GM23338 (cell line): ENCODE measurements at regions not wholly inside any gene's neighbourhood (a gene's known extent, or its start where the extent isn't known, plus 50 kb on each side); places are given as distances from the start of the nearest gene placed in this dataset.

Source experiments
- ATAC-seq: fragments of 200-7000 bp; cut with Tn5 transposase; 3 replicates; pipeline ENCODE4 v1.9.1; 2020
- DNase-seq: peaks from one replicate; pipeline ENCODE4 v3.0.0-alpha.2; 2015; ENCODE audit warnings: low spot score
- H2AFZ ChIP-seq: fragments of 200-600 bp; sonication (generic); 2 replicates; pipeline ENCODE4 v1.8.0; 2016; ENCODE audit warnings: antibody characterized with exemption, mild to moderate bottlenecking, moderate library complexity
- H3F3A ChIP-seq: fragments of 200-600 bp; sonication (generic); replicated peaks from 2 replicates; pipeline ENCODE4 v1.8.0; 2017; ENCODE audit warnings: antibody characterized with exemption, mixed run types, low read depth
- H3K27ac ChIP-seq: fragments of 200-600 bp; sonication (generic); 2 replicates; pipeline ENCODE4 v1.6.1; 2016; ENCODE audit warnings: low read depth
- H3K27me3 ChIP-seq: fragments of 200-600 bp; sonication (generic); 2 replicates; pipeline ENCODE4 v1.8.0; 2016; ENCODE audit warnings: mild to moderate bottlenecking, mixed run types, moderate library complexity; ENCODE audit not compliant: insufficient read depth
- H3K36me3 ChIP-seq: fragments of 200-600 bp; sonication (generic); 2 replicates; pipeline ENCODE4 v1.8.0; 2016; ENCODE audit warnings: mild to moderate bottlenecking; ENCODE audit not compliant: insufficient read depth
- H3K4me1 ChIP-seq: fragments of 200-600 bp; sonication (generic); 2 replicates; pipeline ENCODE4 v1.8.0; 2016; ENCODE audit warnings: mild to moderate bottlenecking, moderate library complexity; ENCODE audit not compliant: insufficient read depth
- H3K4me2 ChIP-seq: fragments of 200-600 bp; sonication (generic); 2 replicates; pipeline ENCODE4 v1.7.1; 2017; ENCODE audit warnings: mixed run types
- H3K4me3 ChIP-seq: fragments of 200-600 bp; sonication (generic); 2 replicates; pipeline ENCODE4 v1.6.1; 2016; ENCODE audit warnings: mixed run types
- H3K79me2 ChIP-seq: fragments of 200-600 bp; sonication (generic); replicated peaks from 2 replicates; pipeline ENCODE4 v1.8.0; 2017; ENCODE audit warnings: mild to moderate bottlenecking; ENCODE audit not compliant: insufficient read depth
- H3K9me2 ChIP-seq: fragments of 200-600 bp; sonication (generic); 2 replicates; pipeline ENCODE4 v1.8.0; 2017; ENCODE audit not compliant: insufficient read depth
- H4K20me1 ChIP-seq: fragments of 200-600 bp; sonication (generic); replicated peaks from 2 replicates; pipeline ENCODE4 v1.8.0; 2017; ENCODE audit warnings: mild to moderate bottlenecking; ENCODE audit not compliant: insufficient read depth
- H3K27ac Mint-ChIP-seq: 2 replicates; pipeline ENCODE4 v1.8.0; 2020; ENCODE audit warnings: inconsistent platforms, mild to moderate bottlenecking, moderate library complexity, mixed read lengths
- H3K27me3 Mint-ChIP-seq: 3 replicates; pipeline ENCODE4 v1.8.0; 2022; ENCODE audit warnings: low read depth, mild to moderate bottlenecking, moderate library complexity, mixed read lengths, inconsistent platforms; ENCODE audit not compliant: insufficient read depth, poor library complexity
- H3K36me3 Mint-ChIP-seq: 3 replicates; pipeline ENCODE4 v1.8.0; 2021; ENCODE audit warnings: low read depth, mild to moderate bottlenecking, inconsistent platforms, moderate library complexity, mixed read lengths
- H3K4me1 Mint-ChIP-seq: 3 replicates; pipeline ENCODE4 v1.8.0; 2020; ENCODE audit warnings: mild to moderate bottlenecking, inconsistent platforms, mixed read lengths
- H3K4me3 Mint-ChIP-seq: 3 replicates; pipeline ENCODE4 v1.8.0; 2021; ENCODE audit warnings: moderate library complexity, mild to moderate bottlenecking, inconsistent platforms, mixed read lengths
- H3K9me3 Mint-ChIP-seq: 3 replicates; pipeline ENCODE4 v1.8.0; 2020; ENCODE audit warnings: moderate library complexity, mild to moderate bottlenecking, inconsistent platforms, mixed read lengths
- CREB1 ChIP-seq: fragments of 250-450 bp; sonication (Bioruptor Pico); IDR thresholded peaks from 2 replicates; pipeline ENCODE4 v1.5.0; 2020; ENCODE audit warnings: low read depth, mild to moderate bottlenecking, moderate library complexity
- CTCF ChIP-seq, 2 experiments: fragments of 200-600 bp in 1 of 2; sonication (generic) in 1 of 2; conservative IDR thresholded peaks; 2 replicates each; pipeline versions ENCODE4 v1.5.1 to v1.6.1; 2016 to 2017; ENCODE audit warnings: antibody characterized with exemption in 2 of 2, low read depth in 2 of 2, mild to moderate bottlenecking in 2 of 2, moderate library complexity in 1 of 2
- EZH2 ChIP-seq: fragments of 200-600 bp; sonication (generic); IDR thresholded peaks from one replicate; pipeline ENCODE4 v1.8.0; 2017; ENCODE audit warnings: antibody characterized with exemption, mild to moderate bottlenecking, low read depth; ENCODE audit not compliant: unreplicated experiment
- EZH2phosphoT487 ChIP-seq: fragments of 200-600 bp; sonication (generic); IDR thresholded peaks from one replicate; pipeline ENCODE4 v1.8.1; 2018; ENCODE audit warnings: antibody characterized with exemption; ENCODE audit not compliant: unreplicated experiment
- JUNB ChIP-seq: IDR thresholded peaks from one replicate; pipeline ENCODE4 v1.6.1; 2016; ENCODE audit warnings: antibody characterized with exemption; ENCODE audit not compliant: unreplicated experiment
- NANOG ChIP-seq: IDR thresholded peaks from 2 replicates; pipeline ENCODE4 v1.6.1; 2016; ENCODE audit warnings: antibody characterized with exemption, borderline replicate concordance
- POLR2AphosphoS5 ChIP-seq: IDR thresholded peaks from 2 replicates; pipeline ENCODE4 v1.6.1; 2016; ENCODE audit warnings: antibody characterized with exemption, low read depth
- STAT1 ChIP-seq: IDR thresholded peaks from one replicate; pipeline ENCODE4 v1.6.1; 2016; ENCODE audit warnings: antibody characterized with exemption; ENCODE audit not compliant: unreplicated experiment
- ZNF114 ChIP-seq: fragments of 250-450 bp; sonication (Bioruptor Pico); IDR thresholded peaks from 2 replicates; pipeline ENCODE4 v1.5.0; 2020; ENCODE audit warnings: mild to moderate bottlenecking, moderate library complexity
- ZNF331 ChIP-seq: fragments of 250-450 bp; sonication (Bioruptor Pico); IDR thresholded peaks from 2 replicates; pipeline ENCODE4 v1.5.0; 2020; ENCODE audit warnings: low read depth, mild to moderate bottlenecking, moderate library complexity
- ZNF462 ChIP-seq: fragments of 250-450 bp; sonication (Bioruptor Pico); IDR thresholded peaks from 2 replicates; pipeline ENCODE4 v1.5.0; 2020; ENCODE audit warnings: mild to moderate bottlenecking, moderate library complexity
- TF ChIP-seq, protein P1 (sequence below): IDR thresholded peaks from 2 replicates; pipeline ENCODE4 v1.6.1; 2016; ENCODE audit warnings: antibody characterized with exemption
- TF ChIP-seq, protein P2 (sequence below): IDR thresholded peaks from one replicate; pipeline ENCODE4 v1.6.1; 2018; ENCODE audit warnings: antibody characterized with exemption; ENCODE audit not compliant: unreplicated experiment

DNA sequence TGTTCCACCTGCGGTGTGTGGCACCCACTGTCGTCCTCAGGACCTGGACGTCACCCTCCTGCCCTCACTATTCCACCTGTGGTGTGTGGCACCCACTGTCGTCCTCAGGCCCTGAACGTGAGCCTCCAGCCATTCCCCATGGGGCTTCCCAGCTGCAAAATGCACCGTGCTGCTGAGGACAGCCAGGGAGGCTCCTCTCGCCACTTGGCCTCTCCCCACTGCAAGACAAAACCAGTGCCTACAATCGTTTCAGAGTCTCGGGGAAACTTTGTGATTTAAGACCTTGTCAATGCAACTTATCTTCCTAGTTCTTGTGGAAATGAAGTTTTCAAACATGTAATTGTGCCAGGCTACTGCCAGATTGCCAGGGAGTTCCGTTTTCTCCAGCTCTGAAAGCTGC, 319.3 kb upstream of the SALL3 start:
- H3K27ac Mint-ChIP-seq, result no peak overlapping the region
- Histone ChIP-seq H3F3A (no peaks in the 10 kb centered on the region), H3K4me1 (no peaks in the 10 kb centered on the region), H3K4me3 (no peak overlapping the region), H3K27me3 (no peaks in the 10 kb centered on the region), H3K27ac (no peak overlapping the region), H3K79me2 (no peaks in the 10 kb centered on the region), H2AFZ (no peak overlapping the region), H3K9me2 (no peaks in the 10 kb centered on the region), H4K20me1 (no peaks in the 10 kb centered on the region), H3K36me3 (no peaks in the 10 kb centered on the region), H3K4me2 (no peak overlapping the region)
- no peak overlapping the region for H3K4me3 Mint-ChIP-seq
- no peak for DNase-seq
- peaks cover 93% of the 10 kb centered on the region for H3K9me3 Mint-ChIP-seq
- no peaks in the 10 kb centered on the region for H3K4me1 Mint-ChIP-seq
- H3K27me3 Mint-ChIP-seq, result peaks cover 8% of the 10 kb centered on the region
- ATAC-seq, result no peak
- TF ChIP-seq STAT1 (no peak), CTCF (conservative IDR thresholded peaks at IDR 0.05; ENCODE audit: low read depth in 2 of 2) (no peak), ZNF114 (no peak), CREB1 (no peak), JUNB (no peak), ZNF331 (no peak), ZNF462 (CRISPR knock-in tag) (no peak), POLR2AphosphoS5 (no peak), EZH2phosphoT487 (no peak), EZH2 (no peak), NANOG (no peak)
- TF ChIP-seq, protein P1, sequence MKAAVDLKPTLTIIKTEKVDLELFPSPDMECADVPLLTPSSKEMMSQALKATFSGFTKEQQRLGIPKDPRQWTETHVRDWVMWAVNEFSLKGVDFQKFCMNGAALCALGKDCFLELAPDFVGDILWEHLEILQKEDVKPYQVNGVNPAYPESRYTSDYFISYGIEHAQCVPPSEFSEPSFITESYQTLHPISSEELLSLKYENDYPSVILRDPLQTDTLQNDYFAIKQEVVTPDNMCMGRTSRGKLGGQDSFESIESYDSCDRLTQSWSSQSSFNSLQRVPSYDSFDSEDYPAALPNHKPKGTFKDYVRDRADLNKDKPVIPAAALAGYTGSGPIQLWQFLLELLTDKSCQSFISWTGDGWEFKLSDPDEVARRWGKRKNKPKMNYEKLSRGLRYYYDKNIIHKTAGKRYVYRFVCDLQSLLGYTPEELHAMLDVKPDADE, result no peak
- TF ChIP-seq, protein P2, sequence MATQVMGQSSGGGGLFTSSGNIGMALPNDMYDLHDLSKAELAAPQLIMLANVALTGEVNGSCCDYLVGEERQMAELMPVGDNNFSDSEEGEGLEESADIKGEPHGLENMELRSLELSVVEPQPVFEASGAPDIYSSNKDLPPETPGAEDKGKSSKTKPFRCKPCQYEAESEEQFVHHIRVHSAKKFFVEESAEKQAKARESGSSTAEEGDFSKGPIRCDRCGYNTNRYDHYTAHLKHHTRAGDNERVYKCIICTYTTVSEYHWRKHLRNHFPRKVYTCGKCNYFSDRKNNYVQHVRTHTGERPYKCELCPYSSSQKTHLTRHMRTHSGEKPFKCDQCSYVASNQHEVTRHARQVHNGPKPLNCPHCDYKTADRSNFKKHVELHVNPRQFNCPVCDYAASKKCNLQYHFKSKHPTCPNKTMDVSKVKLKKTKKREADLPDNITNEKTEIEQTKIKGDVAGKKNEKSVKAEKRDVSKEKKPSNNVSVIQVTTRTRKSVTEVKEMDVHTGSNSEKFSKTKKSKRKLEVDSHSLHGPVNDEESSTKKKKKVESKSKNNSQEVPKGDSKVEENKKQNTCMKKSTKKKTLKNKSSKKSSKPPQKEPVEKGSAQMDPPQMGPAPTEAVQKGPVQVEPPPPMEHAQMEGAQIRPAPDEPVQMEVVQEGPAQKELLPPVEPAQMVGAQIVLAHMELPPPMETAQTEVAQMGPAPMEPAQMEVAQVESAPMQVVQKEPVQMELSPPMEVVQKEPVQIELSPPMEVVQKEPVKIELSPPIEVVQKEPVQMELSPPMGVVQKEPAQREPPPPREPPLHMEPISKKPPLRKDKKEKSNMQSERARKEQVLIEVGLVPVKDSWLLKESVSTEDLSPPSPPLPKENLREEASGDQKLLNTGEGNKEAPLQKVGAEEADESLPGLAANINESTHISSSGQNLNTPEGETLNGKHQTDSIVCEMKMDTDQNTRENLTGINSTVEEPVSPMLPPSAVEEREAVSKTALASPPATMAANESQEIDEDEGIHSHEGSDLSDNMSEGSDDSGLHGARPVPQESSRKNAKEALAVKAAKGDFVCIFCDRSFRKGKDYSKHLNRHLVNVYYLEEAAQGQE, result no peak
- H3K36me3 Mint-ChIP-seq, result peaks cover 46% of the 10 kb centered on the region
